Heart right ventricle (tissue), 16 donors: ENCODE measurements at regions not wholly inside any gene's neighbourhood (a gene's known extent, or its start where the extent isn't known, plus 50 kb on each side); places are given as distances from the start of the nearest gene placed in this dataset.
A peak's percentile ranks its signal among the peaks of the same experiment; 100 is the strongest.
"Not testable (repeated sequence)": the region's sequence is repeated elsewhere in the genome, so short reads cannot be mapped to it uniquely, and the experiment has no call there.

ENCODE experiments used
- ATAC-seq, 8 donors: fragments of 200-7000 bp; cut with Tn5 transposase; one replicate each; pipeline ENCODE4 v1.9.1; 2020; ENCODE audit warnings: mild to moderate bottlenecking in 8 of 8, moderate library complexity in 8 of 8, moderate number of reproducible peaks in 1 of 8
- DNase-seq, 2 donors: peaks; one replicate each; pipeline ENCODE4 v3.0.0-alpha.2; 2020
- H3K27ac ChIP-seq, 10 donors: fragments of 200-600 bp; sonication (generic) in 2 of 10; one replicate each; pipeline versions ENCODE4 v1.5.0 to v1.8.0; 2020 to 2022; ENCODE audit warnings: mild to moderate bottlenecking in 3 of 10
- H3K27me3 ChIP-seq, 7 donors: fragments of 200-600 bp; one replicate each; pipeline ENCODE4 v1.8.0; 2021 to 2022; ENCODE audit warnings: mild to moderate bottlenecking in 2 of 7
- H3K36me3 ChIP-seq, 9 donors: fragments of 200-600 bp; sonication (generic) in 1 of 9; one replicate each; pipeline versions ENCODE4 v1.5.0 to v1.8.0; 2020 to 2022; ENCODE audit warnings: mild to moderate bottlenecking in 2 of 9
- H3K4me1 ChIP-seq, 9 donors: fragments of 200-600 bp; sonication (generic) in 1 of 9; one replicate each; pipeline versions ENCODE4 v1.5.0 to v1.8.0; 2020 to 2022; ENCODE audit warnings: mild to moderate bottlenecking in 4 of 9
- H3K4me3 ChIP-seq, 10 donors: fragments of 200-600 bp; sonication (generic) in 2 of 10; one replicate each; pipeline versions ENCODE4 v1.5.0 to v1.8.0; 2020 to 2022; ENCODE audit warnings: mild to moderate bottlenecking in 7 of 10, moderate library complexity in 2 of 10
- H3K9me3 ChIP-seq, 11 donors: fragments of 200-600 bp in 10 of 11; sonication (generic) in 2 of 11; one replicate each; pipeline versions ENCODE4 v1.5.0 to v1.8.0; 2013 to 2022; ENCODE audit warnings: mild to moderate bottlenecking in 2 of 11, control low read depth in 1 of 11, moderate library complexity in 1 of 11
- WGBS, 2 donors: extraction: QIAGEN DNeasy Blood & Tissue Kit; methylation state at CpG; one replicate each; pipeline ENCODE4 v1.1.7; 2013; ENCODE audit warnings: inconsistent platforms in 1 of 2; 5-methylcytosine and 5-hydroxymethylcytosine counted together
- intact Hi-C, 10 donors: fragments of 100-400 bp; cut with DNase I; formaldehyde crosslinking; loops; one replicate each; pipeline versions ENCODE4 v1.11.1 to v1.14.2; 2022
- TF ChIP-seq, protein P1 (sequence below), 9 donors: fragments of 200-600 bp; sonication (generic) in 2 of 9; IDR thresholded peaks; one replicate each; pipeline versions ENCODE4 v1.5.0 to v1.8.0; 2021 to 2022; ENCODE audit warnings: antibody characterized with exemption in 9 of 9, mild to moderate bottlenecking in 5 of 9, moderate library complexity in 1 of 9
- donor health status: Arrhythmogenic right ventricular cardiomyopathy.
- donor health status: ischemic (EF 13 %, LVEDD 7.1; RV severe dilation, severe dysfunction).
- donor health status: healthy with polysubstance abuse.
- donor health status: DM: no; HTN: yes; CAD: no.
- donor health status: DM: no; HTN: no; CAD: no.
- donor health status: ischemic (EF 25% LVEDD 6.9; RV normal size, moderate dysfunction).
- donor health status: ischemic (EF 25% LVEDD 5.7; RV mildly dilated, moderate dysfunction).
- donor health status: healthy.
- donor health status: DM: yes; HTN: yes; CAD: no.
- donor health status: Ischemic cardiomyopathy.
- donor health status: ischemic (EF 35%, LVEDD 5.7; RV mildly dilated, moderate dysfunction).
- donor health status: nonischemic (EF 11% LVEDD 7.7; RV severe dilation, severe dysfunction).
- donor health status: DM: yes; HTN: yes; CAD: no.
- donor health status: PGD.
- donor health status: ischemic (EF 29% LVEDD 5.4; RV normal size, mild dysfunction).
- donor health status: nonischemic (EF 23%, LVEDD 6.1; RV moderate dilation, normal function).

DNA sequence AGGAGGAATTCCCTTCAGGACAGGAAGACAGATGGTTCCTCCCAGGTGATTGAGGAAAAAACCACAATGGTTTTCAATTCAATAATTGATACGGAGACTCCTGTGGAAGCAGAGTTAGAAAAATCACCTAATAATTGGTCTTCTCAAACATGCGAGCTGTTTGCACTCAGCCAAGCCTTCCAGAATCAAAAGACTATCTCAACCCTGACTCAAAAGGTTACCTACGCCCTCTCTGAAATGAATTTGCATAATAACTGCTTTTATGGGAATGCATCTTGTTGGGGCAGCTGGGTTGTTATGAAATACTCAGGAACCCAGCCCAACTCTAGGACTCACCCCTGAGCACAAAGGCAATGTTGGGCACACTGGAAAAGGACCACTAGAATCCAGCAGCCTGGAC is 66.9 kb upstream of the ARSJ start:
- no peaks in the 10 kb centered on the region for H3K9me3 ChIP-seq
- no peaks in the 10 kb centered on the region for H3K4me1 ChIP-seq
- H3K27ac ChIP-seq = no peak overlapping the region
- TF ChIP-seq, protein P1, sequence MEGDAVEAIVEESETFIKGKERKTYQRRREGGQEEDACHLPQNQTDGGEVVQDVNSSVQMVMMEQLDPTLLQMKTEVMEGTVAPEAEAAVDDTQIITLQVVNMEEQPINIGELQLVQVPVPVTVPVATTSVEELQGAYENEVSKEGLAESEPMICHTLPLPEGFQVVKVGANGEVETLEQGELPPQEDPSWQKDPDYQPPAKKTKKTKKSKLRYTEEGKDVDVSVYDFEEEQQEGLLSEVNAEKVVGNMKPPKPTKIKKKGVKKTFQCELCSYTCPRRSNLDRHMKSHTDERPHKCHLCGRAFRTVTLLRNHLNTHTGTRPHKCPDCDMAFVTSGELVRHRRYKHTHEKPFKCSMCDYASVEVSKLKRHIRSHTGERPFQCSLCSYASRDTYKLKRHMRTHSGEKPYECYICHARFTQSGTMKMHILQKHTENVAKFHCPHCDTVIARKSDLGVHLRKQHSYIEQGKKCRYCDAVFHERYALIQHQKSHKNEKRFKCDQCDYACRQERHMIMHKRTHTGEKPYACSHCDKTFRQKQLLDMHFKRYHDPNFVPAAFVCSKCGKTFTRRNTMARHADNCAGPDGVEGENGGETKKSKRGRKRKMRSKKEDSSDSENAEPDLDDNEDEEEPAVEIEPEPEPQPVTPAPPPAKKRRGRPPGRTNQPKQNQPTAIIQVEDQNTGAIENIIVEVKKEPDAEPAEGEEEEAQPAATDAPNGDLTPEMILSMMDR (IDR thresholded peaks at IDR 0.05) = no peak
- DNase-seq (no peak), ATAC-seq (no peak)
- intact Hi-C loops = no loop called here
- H3K36me3 ChIP-seq = no peaks in the 10 kb centered on the region
- H3K4me3 ChIP-seq = no peak overlapping the region
- no peaks in the 10 kb centered on the region for H3K27me3 ChIP-seq
- 83 to 85% methylated on average over 3 of the region's 3 CpGs for WGBS, 2 donors

DNA sequence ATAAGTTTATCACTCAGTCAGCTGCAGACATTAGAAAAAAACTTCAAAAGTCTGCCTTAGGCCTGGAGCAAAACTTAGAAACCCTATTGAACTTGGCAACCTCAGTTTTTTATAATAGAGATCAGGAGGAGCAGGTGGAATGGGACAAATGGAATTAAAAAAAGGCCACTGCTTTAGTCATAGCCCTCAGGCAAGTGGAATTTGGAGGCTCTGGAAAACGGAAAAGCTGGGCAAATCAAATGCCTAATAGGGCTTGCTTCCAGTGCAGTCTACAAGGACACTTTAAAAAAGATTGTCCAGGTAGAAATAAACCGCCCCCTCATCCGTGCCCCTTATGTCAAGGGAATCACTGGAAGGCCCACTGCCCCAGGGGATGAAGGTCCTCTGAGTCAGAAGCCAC is 68.7 kb upstream of the ARSJ start:
- H3K27me3 ChIP-seq, H3K4me1 ChIP-seq, H3K4me3 ChIP-seq, intact Hi-C loops, H3K27ac ChIP-seq, H3K36me3 ChIP-seq, H3K9me3 ChIP-seq, ATAC-seq, DNase-seq: not testable (repeated sequence)
- 86 to 90% methylated on average over 3 of the region's 3 CpGs for WGBS, 2 donors

DNA sequence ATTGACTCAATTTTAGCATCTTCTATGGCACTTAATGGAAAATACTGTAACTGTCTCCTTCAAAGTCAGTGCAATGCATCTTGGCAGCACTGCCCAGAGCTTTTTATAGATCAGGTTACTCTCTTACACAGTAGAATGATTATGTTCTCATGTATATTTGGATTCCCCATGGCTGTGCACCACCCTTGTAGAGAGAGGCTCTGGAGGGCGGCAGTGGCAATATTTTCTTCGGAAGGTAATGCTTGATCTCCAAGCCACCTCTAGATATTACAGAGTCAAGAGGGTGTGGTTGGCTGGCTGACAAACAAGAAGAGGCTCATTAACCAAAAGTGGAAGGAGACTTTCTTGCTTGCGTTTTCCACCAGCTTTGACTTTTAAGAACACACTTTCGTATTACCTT is 72.8 kb upstream of the ARSJ start:
- TF ChIP-seq, protein P1 (IDR thresholded peaks at IDR 0.05) = no peak
- intact Hi-C loops = no loop called here
- no peaks in the 10 kb centered on the region for H3K36me3 ChIP-seq
- H3K4me1 ChIP-seq = no peaks in the 10 kb centered on the region
- DNase-seq (peak in 1 of 2 donors; percentile 14), ATAC-seq (peak in 4 of 8 donors; percentile 57 to 74 (median 64))
- no peaks in the 10 kb centered on the region for H3K27me3 ChIP-seq
- peaks cover 0 to 30% (median 0%) of the 10 kb centered on the region in 11 donors for H3K9me3 ChIP-seq
- H3K27ac ChIP-seq = no peak overlapping the region
- WGBS, 2 donors = 64 to 76% methylated on average over 4 of the region's 4 CpGs
- H3K4me3 ChIP-seq = no peak overlapping the region

DNA sequence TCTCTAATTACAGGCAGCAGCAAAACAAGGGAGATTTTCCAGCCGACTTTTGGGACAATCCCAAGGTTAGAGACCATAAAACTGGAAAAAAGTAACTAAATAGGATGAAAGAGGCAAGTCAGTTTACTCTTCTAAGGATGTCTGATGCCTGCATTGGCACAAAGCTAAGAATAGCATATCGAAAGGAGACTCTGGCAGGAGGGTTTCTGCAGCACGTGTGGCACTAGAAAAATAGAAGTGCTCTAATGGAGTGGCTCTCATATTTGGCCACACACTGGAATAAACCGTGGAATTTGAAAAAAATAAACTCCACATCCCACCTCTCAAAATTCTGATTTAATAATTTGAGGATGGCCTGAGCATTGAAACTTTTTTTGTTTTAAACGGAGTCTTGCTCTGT is 77.2 kb upstream of the ARSJ start:
- H3K27ac ChIP-seq = no peak overlapping the region
- WGBS, 2 donors = 59 to 61% methylated on average over 5 of the region's 5 CpGs
- H3K4me3 ChIP-seq = no peak overlapping the region
- no peaks in the 10 kb centered on the region for H3K36me3 ChIP-seq
- intact Hi-C loops = no loop called here
- DNase-seq (no peak), ATAC-seq (no peak)
- H3K27me3 ChIP-seq = no peaks in the 10 kb centered on the region
- TF ChIP-seq, protein P1 (IDR thresholded peaks at IDR 0.05) = no peak
- peaks cover 0 to 43% (median 0%) of the 10 kb centered on the region in 11 donors for H3K9me3 ChIP-seq
- no peaks in the 10 kb centered on the region for H3K4me1 ChIP-seq

DNA sequence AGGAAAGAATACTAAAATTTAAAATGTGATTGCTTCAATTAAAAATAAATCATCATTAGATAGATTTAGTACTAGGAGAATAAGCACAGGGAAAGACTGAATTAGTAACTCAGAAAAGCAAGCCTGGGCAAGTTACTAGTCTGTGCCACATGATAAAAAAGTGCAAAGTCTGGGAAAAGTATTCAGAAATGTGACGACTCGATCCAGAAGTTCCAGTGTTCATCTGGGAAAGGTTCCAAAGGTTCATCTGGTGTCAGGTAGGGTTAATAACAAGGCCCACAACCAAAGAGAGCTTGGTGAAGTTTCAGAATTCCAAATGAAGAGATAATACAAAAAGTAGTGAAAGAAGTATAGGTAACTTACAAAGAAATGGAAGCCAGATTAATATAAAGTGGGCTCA is 78.3 kb upstream of the ARSJ start:
- no peaks in the 10 kb centered on the region for H3K27me3 ChIP-seq
- H3K36me3 ChIP-seq = no peaks in the 10 kb centered on the region
- no peak overlapping the region for H3K27ac ChIP-seq
- no peaks in the 10 kb centered on the region for H3K4me1 ChIP-seq
- intact Hi-C loops = no loop called here
- no peak overlapping the region for H3K4me3 ChIP-seq
- 80% methylated on average over 2 of the region's 2 CpGs for WGBS, 2 donors
- ATAC-seq (no peak), DNase-seq (no peak)
- TF ChIP-seq, protein P1 (IDR thresholded peaks at IDR 0.05) = no peak
- peaks cover 0 to 43% (median 0%) of the 10 kb centered on the region in 11 donors for H3K9me3 ChIP-seq
